Colonic mucosa (tissue), 4 donors: ENCODE measurements at regions not wholly inside any gene's neighbourhood (a gene's known extent, or its start where the extent isn't known, plus 50 kb on each side); places are given as distances from the start of the nearest gene placed in this dataset.
A peak's percentile ranks its signal among the peaks of the same experiment; 100 is the strongest.

Experiments used
- DNase-seq: peaks from one replicate; pipeline ENCODE4 v3.0.0-alpha.2; 2020
- H3K27ac ChIP-seq: fragments of 200-600 bp; one replicate; pipeline ENCODE4 v1.8.0; 2021
- H3K27me3 ChIP-seq: fragments of 200-600 bp; one replicate; pipeline ENCODE4 v1.8.0; 2021
- H3K36me3 ChIP-seq: fragments of 200-600 bp; one replicate; pipeline ENCODE4 v1.8.0; 2021
- H3K4me1 ChIP-seq: fragments of 200-600 bp; one replicate; pipeline ENCODE4 v1.8.0; 2021; ENCODE audit warnings: mild to moderate bottlenecking
- H3K4me3 ChIP-seq: fragments of 200-600 bp; one replicate; pipeline ENCODE4 v1.8.0; 2021
- H3K9ac ChIP-seq, 2 donors: one replicate each; pipeline ENCODE4 v1.7.0; 2013; ENCODE audit warnings: control low read depth in 2 of 2, low read depth in 2 of 2, low read length in 2 of 2
- H3K9me3 ChIP-seq: fragments of 200-600 bp; one replicate; pipeline ENCODE4 v1.8.0; 2021
- intact Hi-C: fragments of 100-400 bp; cut with DNase I; formaldehyde crosslinking; loops from one replicate; pipeline ENCODE4 v1.14.1; 2022
- TF ChIP-seq, protein P1 (sequence below): fragments of 200-600 bp; IDR thresholded peaks from one replicate; pipeline ENCODE4 v1.8.0; 2022; ENCODE audit warnings: antibody characterized with exemption, mild to moderate bottlenecking
- donor health status: healthy.
- donor health status: DM: no; HTN: no; CAD: no.
- donor health status: DM: no; HTN: no; CAD: no.

DNA sequence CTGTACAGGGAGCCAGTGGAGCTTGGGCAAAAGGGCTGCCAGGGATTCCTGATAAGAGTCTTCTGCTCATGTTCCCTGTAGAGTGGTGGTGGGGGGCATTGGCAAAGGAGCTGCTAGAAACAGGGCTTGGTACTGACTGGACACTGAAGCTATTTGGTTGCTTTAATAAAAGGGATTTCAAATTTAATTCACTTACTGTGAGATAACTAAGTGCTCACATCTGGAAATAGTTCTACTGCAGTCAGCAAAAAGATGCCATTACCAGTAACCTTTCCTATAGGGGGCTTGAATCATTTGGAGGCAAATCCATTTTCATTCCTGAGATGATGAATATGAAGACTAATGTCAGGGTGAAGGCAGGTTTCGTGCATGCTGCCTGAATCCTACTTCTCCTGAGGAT is 94.3 kb upstream of the DOCK10 start:
- DNase-seq: no peak
- Histone ChIP-seq H3K9me3 (no peaks in the 10 kb centered on the region), H3K4me3 (no peak overlapping the region), H3K27me3 (no peaks in the 10 kb centered on the region), H3K36me3 (no peaks in the 10 kb centered on the region), H3K4me1 (no peaks in the 10 kb centered on the region), H3K27ac (no peak overlapping the region), H3K9ac (no peak overlapping the region)
- TF ChIP-seq, protein P1, sequence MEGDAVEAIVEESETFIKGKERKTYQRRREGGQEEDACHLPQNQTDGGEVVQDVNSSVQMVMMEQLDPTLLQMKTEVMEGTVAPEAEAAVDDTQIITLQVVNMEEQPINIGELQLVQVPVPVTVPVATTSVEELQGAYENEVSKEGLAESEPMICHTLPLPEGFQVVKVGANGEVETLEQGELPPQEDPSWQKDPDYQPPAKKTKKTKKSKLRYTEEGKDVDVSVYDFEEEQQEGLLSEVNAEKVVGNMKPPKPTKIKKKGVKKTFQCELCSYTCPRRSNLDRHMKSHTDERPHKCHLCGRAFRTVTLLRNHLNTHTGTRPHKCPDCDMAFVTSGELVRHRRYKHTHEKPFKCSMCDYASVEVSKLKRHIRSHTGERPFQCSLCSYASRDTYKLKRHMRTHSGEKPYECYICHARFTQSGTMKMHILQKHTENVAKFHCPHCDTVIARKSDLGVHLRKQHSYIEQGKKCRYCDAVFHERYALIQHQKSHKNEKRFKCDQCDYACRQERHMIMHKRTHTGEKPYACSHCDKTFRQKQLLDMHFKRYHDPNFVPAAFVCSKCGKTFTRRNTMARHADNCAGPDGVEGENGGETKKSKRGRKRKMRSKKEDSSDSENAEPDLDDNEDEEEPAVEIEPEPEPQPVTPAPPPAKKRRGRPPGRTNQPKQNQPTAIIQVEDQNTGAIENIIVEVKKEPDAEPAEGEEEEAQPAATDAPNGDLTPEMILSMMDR: no peak
- intact Hi-C loops: no loop called here

DNA sequence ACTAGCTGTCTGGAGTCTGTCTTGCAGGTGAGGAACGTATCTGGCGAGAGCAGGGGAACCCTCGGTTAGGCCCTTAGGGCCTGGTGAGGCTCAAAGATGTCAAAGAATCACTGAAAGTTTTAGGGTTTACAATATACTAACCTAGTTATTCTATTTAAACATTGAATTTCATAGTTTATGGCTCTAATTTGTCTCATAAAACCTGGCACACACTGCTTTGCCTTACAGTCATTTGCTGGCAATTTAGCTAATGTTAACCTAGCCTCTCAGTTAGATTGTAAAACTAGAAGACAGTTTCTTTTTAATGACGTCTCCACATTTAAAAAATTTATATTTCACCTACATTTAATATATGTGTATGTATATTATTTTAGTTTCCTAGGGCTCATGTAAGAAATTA is 89.6 kb upstream of the DOCK10 start:
- no peaks in the 10 kb centered on the region for H3K9me3 ChIP-seq

DNA sequence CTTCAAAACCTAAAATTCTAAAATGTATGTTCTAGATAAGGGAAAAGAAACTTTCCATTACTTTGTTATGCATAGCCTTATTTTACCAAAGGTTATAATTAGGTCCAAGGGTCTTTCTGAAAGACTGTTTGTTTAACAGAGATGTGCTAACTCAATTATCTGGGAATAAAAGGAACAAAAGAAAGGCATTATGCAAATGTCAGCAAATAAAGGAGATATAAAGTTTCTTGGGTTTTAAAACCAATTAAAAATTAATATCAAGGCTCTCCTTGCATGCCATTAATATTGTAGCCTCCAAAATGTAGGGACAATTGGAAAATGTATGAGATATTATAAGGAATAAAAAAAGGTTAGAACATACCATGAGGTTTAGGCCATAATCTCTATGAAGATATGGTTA is 87.8 kb upstream of the DOCK10 start:
- H3K4me1 ChIP-seq: no peaks in the 10 kb centered on the region
- intact Hi-C loops: no loop called here

More for the DNA sequence above, 89.6 kb upstream of the DOCK10 start:
- H3K4me3 ChIP-seq: no peak overlapping the region
- intact Hi-C loops: no loop called here
- no peak overlapping the region for H3K9ac ChIP-seq
- H3K4me1 ChIP-seq: no peaks in the 10 kb centered on the region
- no peak overlapping the region for H3K27ac ChIP-seq
- no peaks in the 10 kb centered on the region for H3K27me3 ChIP-seq
- TF ChIP-seq, protein P1: no peak
- DNase-seq: no peak
- no peaks in the 10 kb centered on the region for H3K36me3 ChIP-seq

DNA sequence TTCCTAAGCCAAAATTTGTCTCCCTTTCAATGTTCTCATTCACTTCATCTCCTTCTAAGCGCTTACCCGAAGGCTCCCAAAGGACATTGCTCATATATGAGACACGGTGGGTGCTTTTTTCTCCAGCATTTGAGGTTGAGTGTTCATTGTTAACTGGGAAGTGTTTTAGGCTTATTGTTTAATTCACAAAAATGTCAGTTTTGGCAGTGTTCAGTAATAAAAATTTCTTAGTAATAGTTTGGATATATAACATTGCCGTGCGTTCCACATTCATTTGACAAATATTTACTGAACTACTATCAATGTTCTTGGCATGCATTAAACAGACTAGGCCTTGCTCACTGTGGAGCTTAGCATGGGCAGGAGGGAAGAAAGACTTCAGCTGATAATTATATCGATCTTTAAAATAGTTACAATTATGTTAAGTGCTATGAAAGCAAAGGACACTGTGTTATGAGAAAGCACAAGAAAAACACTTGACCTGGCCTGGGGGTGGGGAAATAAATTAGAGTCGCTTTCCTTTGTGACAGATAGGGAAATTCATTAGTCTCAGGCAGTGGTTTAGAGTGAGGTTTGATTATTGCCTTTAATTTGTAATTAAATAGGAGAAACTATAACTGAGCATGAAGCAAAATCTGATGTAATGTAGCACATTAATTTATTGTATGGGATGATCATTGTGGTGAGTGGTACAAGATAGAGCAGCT is 82.2 kb upstream of the DOCK10 start:
- TF ChIP-seq, protein P1: no peak
- Histone ChIP-seq H3K36me3 (no peaks in the 10 kb centered on the region), H3K4me1 (no peaks in the 10 kb centered on the region), H3K9me3 (no peaks in the 10 kb centered on the region), H3K4me3 (no peak overlapping the region), H3K27me3 (no peaks in the 10 kb centered on the region), H3K9ac (no peak overlapping the region), H3K27ac (no peak overlapping the region)
- intact Hi-C loops: no loop called here
- no peak for DNase-seq

More for the DNA sequence above, 87.8 kb upstream of the DOCK10 start:
- DNase-seq: no peak
- Histone ChIP-seq H3K9ac (no peak overlapping the region), H3K27me3 (no peaks in the 10 kb centered on the region), H3K4me3 (no peak overlapping the region), H3K27ac (no peak overlapping the region), H3K36me3 (no peaks in the 10 kb centered on the region), H3K9me3 (no peaks in the 10 kb centered on the region)
- TF ChIP-seq, protein P1: no peak

DNA sequence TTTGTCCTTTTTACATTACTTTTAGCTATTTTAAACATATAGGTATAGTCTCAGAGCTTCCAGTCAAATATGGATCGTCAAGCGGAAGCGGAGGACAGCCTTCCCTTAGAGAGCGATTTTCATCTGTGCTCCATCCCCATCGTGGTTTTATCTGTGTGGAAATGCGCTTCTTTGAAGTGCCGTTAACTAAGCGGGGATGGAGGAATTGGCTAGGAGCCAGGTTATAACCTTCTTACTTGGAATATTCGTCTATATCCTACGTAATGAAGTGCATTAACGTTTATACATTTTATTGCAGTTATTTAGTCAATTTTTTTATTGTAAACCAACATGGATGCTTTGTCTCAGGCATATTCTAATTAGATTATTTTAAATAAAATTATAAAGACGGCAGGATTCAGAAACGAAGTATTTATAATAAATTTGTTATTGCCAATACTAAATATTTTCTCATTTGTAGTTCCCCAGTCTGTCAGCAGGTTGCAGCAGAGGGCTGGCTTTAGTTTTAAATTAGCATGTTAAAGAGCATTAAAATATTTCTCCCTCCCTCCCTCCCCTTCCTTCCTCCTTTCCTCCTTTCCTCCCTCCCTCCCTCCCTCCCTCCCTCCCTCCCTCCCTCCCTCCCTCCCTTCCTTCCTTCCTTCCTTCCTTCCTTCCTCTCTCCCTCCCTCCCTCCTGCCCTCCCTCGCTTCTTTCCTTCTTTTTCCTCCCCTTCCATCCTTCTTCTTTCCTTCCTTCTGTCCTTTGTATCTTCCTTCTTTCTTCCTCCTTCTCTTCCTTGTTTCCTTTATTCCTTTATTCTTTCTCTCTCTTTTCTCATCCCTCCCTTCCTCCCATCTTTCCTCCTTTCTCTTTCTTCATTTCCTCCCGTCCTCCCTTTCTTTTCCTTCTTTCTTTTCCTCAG is 80.6 kb upstream of the DOCK10 start:
- no peak overlapping the region for H3K4me3 ChIP-seq
- H3K36me3 ChIP-seq: no peaks in the 10 kb centered on the region
- TF ChIP-seq, protein P1: peak; percentile 39
- intact Hi-C loops: loop anchor here (2.0 kb wide), 1 partner anchor 536 kb away; no protein-coding TSS in a partner anchor
- peak; percentile 25 for DNase-seq
- no peak overlapping the region for H3K27ac ChIP-seq
- no peaks in the 10 kb centered on the region for H3K4me1 ChIP-seq
- no peak overlapping the region for H3K9ac ChIP-seq
- H3K27me3 ChIP-seq: no peaks in the 10 kb centered on the region
- H3K9me3 ChIP-seq: no peaks in the 10 kb centered on the region
